Suprapubic skin (tissue), 4 donors: ENCODE measurements at regions not wholly inside any gene's neighbourhood (a gene's known extent, or its start where the extent isn't known, plus 50 kb on each side); places are given as distances from the start of the nearest gene placed in this dataset.

Experiments used
- DNase-seq, 2 donors: peaks; one replicate each; pipeline ENCODE4 v3.0.0-alpha.2; 2019; ENCODE audit warnings: low spot score in 2 of 2
- H3K27ac ChIP-seq: fragments of 200-600 bp; sonication (generic); one replicate; pipeline ENCODE4 v1.5.1; 2019
- H3K27me3 ChIP-seq: fragments of 200-600 bp; sonication (generic); one replicate; pipeline ENCODE4 v1.5.1; 2019
- H3K36me3 ChIP-seq: fragments of 200-600 bp; sonication (generic); one replicate; pipeline ENCODE4 v1.5.1; 2019
- H3K4me1 ChIP-seq: fragments of 200-600 bp; sonication (generic); one replicate; pipeline ENCODE4 v1.5.1; 2019
- H3K4me3 ChIP-seq: fragments of 200-600 bp; sonication (generic); one replicate; pipeline ENCODE4 v1.5.1; 2019; ENCODE audit warnings: mild to moderate bottlenecking
- H3K9me3 ChIP-seq: fragments of 200-600 bp; sonication (generic); one replicate; pipeline ENCODE4 v1.5.1; 2019
- EP300 ChIP-seq: sonication (generic); formaldehyde crosslinking; IDR thresholded peaks from one replicate; pipeline ENCODE4 v1.6.1; 2017; ENCODE audit warnings: antibody characterized with exemption
- POLR2A ChIP-seq, 2 donors: fragments of 450-650 bp; IDR thresholded peaks; one replicate each; pipeline ENCODE4 v1.6.1; 2017; ENCODE audit warnings: antibody characterized with exemption in 2 of 2, mild to moderate bottlenecking in 2 of 2, moderate library complexity in 2 of 2
- POLR2AphosphoS5 ChIP-seq, 3 donors: sonication (generic); formaldehyde crosslinking; IDR thresholded peaks; one replicate each; pipeline ENCODE4 v1.6.1; 2017; ENCODE audit warnings: antibody characterized with exemption in 3 of 3
- WGBS: methylation state at CpG from one replicate; pipeline ENCODE4 v1.1.5; 2018; 5-methylcytosine and 5-hydroxymethylcytosine counted together
- TF ChIP-seq, protein P1 (sequence below), 2 donors: fragments of 200-600 bp in 1 of 2; fragments of 450-650 bp in 1 of 2; sonication (generic) in 1 of 2; IDR thresholded peaks; one replicate each; pipeline ENCODE4 v1.5.1; 2016 to 2019; ENCODE audit warnings: antibody characterized with exemption in 2 of 2, mild to moderate bottlenecking in 1 of 2, moderate library complexity in 1 of 2

DNA sequence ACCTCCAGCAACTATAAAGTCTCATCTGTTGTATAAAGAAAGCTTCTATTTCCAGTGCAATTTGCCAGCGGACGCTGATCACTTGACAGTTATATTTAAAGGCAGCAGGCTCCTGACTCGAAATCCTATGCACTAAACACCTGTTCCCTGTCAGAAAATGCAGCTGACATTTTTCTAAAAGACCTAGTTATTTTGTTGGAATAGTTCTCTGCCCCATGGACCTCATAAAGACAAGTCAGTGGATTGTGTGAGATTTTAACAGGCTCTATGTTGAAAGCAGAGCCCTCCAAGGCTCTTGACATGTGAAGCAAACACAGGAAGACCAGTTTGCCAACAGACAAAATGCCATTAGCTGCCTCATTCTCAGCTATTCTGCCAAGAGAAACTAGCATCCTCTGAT is 304.7 kb upstream of the KLF12 start:
- no peak overlapping the region for H3K27ac ChIP-seq
- no peaks in the 10 kb centered on the region for H3K27me3 ChIP-seq
- no peak for DNase-seq
- TF ChIP-seq POLR2AphosphoS5 (IDR thresholded peaks at IDR 0.05) (no peak), POLR2A (IDR thresholded peaks at IDR 0.05) (no peak), EP300 (no peak)
- TF ChIP-seq, protein P1, sequence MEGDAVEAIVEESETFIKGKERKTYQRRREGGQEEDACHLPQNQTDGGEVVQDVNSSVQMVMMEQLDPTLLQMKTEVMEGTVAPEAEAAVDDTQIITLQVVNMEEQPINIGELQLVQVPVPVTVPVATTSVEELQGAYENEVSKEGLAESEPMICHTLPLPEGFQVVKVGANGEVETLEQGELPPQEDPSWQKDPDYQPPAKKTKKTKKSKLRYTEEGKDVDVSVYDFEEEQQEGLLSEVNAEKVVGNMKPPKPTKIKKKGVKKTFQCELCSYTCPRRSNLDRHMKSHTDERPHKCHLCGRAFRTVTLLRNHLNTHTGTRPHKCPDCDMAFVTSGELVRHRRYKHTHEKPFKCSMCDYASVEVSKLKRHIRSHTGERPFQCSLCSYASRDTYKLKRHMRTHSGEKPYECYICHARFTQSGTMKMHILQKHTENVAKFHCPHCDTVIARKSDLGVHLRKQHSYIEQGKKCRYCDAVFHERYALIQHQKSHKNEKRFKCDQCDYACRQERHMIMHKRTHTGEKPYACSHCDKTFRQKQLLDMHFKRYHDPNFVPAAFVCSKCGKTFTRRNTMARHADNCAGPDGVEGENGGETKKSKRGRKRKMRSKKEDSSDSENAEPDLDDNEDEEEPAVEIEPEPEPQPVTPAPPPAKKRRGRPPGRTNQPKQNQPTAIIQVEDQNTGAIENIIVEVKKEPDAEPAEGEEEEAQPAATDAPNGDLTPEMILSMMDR (IDR thresholded peaks at IDR 0.05) = no peak
- H3K4me3 ChIP-seq = no peak overlapping the region
- no peaks in the 10 kb centered on the region for H3K36me3 ChIP-seq
- no peaks in the 10 kb centered on the region for H3K9me3 ChIP-seq
- H3K4me1 ChIP-seq = peaks cover 8% of the 10 kb centered on the region
- 71% methylated on average over 3 of the region's 3 CpGs for WGBS

DNA sequence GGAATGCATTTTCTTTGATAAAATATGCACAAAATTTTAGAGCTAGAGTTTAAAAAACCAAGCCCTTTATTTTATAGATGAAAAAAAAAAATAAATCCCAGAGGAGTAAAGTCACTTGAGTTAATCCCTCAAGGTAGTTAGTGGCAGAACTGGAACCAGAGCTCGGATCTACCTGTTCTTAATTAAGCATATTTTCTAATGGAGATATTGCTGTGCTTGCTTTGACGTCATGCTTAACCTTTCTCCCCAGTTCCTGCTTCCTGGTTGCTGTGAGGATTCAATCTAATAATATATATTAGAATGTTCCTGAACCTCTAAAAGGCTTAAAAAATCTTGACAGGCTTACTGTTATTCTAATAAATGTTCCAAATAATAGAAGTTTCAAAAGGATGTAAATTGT is 300.6 kb upstream of the KLF12 start:
- TF ChIP-seq POLR2A (IDR thresholded peaks at IDR 0.05) (no peak), POLR2AphosphoS5 (IDR thresholded peaks at IDR 0.05) (no peak), EP300 (no peak)
- TF ChIP-seq, protein P1 (IDR thresholded peaks at IDR 0.05) = no peak
- Histone ChIP-seq H3K9me3 (no peaks in the 10 kb centered on the region), H3K27ac (no peak overlapping the region), H3K4me3 (no peak overlapping the region), H3K4me1 (no peaks in the 10 kb centered on the region), H3K27me3 (no peaks in the 10 kb centered on the region), H3K36me3 (no peaks in the 10 kb centered on the region)
- WGBS = 72% methylated on average over 2 of the region's 2 CpGs
- DNase-seq = no peak

DNA sequence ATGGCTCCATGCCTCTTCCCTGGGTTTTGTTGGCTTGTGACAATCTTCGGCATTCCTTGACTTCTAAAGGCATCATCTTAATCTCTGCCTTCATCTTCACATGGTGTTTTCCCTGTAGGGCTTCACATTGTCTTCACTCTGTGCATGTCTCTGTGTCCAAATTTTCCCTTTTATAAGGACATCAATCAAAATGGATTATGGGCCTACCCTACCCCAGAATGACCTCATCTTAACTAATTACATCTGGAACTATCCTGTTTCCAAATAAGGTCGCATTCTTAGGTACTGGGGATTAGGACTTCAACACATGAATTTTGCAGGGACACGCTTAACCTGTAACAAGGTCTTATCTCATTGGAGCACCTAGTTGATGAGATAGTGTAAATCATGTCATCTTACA is 290.3 kb upstream of the KLF12 start:
- no peak for DNase-seq
- H3K27me3 ChIP-seq = no peaks in the 10 kb centered on the region
- TF ChIP-seq, protein P1 (IDR thresholded peaks at IDR 0.05) = no peak
- TF ChIP-seq EP300 = no peak
- no peak for TF ChIP-seq POLR2A (IDR thresholded peaks at IDR 0.05)
- no peak for TF ChIP-seq POLR2AphosphoS5 (IDR thresholded peaks at IDR 0.05)
- 82% methylated on average over 3 of the region's 3 CpGs for WGBS
- H3K4me3 ChIP-seq = no peak overlapping the region
- H3K36me3 ChIP-seq = no peaks in the 10 kb centered on the region
- H3K9me3 ChIP-seq = no peaks in the 10 kb centered on the region
- H3K27ac ChIP-seq = no peak overlapping the region
- no peaks in the 10 kb centered on the region for H3K4me1 ChIP-seq

DNA sequence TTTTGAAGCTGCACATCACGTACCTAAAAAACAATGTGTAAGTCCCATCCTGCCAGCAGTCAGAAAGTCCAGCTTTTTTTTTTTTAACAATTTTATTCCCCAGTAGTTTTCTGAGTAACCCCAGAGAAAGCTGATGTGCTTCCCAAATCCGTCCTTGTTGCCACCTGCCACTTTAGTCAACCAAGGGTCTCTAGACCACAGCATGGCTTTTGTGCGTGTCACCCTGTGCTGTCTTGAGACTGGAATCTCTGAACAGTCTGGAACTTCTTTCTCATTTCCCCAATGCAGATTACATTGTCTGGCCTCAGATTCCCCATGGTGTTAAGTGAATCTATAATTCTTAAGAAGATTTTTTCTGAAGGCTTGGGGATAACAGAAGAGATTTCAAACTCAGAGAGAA is 289.2 kb upstream of the KLF12 start:
- no peaks in the 10 kb centered on the region for H3K4me1 ChIP-seq
- H3K27ac ChIP-seq = no peak overlapping the region
- no peak for DNase-seq
- H3K4me3 ChIP-seq = no peak overlapping the region
- H3K27me3 ChIP-seq = no peaks in the 10 kb centered on the region
- H3K9me3 ChIP-seq = no peaks in the 10 kb centered on the region
- TF ChIP-seq EP300 (no peak), POLR2A (IDR thresholded peaks at IDR 0.05) (no peak), POLR2AphosphoS5 (IDR thresholded peaks at IDR 0.05) (no peak)
- TF ChIP-seq, protein P1 (IDR thresholded peaks at IDR 0.05) = no peak
- 78% methylated on average over 3 of the region's 3 CpGs for WGBS
- no peaks in the 10 kb centered on the region for H3K36me3 ChIP-seq

DNA sequence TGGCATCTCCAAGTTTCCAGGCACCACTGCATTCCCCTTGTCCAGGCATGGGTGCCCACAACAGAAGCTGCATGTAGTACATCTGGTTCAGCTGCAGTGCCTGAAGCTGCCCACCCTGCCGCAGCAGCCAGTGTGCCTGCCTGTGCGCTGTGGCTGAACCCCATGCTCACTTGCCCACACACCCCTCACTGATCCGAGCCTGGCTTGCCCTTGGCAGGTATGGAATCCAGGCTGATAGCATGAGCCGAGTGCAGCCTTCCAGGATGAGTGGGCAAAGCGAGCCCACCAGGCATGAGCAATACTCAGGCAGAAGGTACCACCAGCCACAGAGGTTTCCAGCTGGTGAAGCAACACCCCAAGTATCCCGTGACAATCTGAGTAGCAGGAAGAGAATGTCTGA is 280.3 kb upstream of the KLF12 start:
- DNase-seq = no peak
- Histone ChIP-seq H3K27me3 (no peaks in the 10 kb centered on the region), H3K9me3 (no peaks in the 10 kb centered on the region), H3K4me3 (no peak overlapping the region), H3K27ac (no peak overlapping the region), H3K36me3 (no peaks in the 10 kb centered on the region), H3K4me1 (no peaks in the 10 kb centered on the region)
- WGBS = 100% methylated on average over 2 of the region's 6 CpGs
- TF ChIP-seq POLR2AphosphoS5 (IDR thresholded peaks at IDR 0.05) (no peak), POLR2A (IDR thresholded peaks at IDR 0.05) (no peak), EP300 (no peak)
- TF ChIP-seq, protein P1 (IDR thresholded peaks at IDR 0.05) = no peak
